ENCODE measurements at regions not wholly inside any gene's neighbourhood (a gene's known extent, or its start where the extent isn't known, plus 50 kb on each side); places are given as distances from the start of the nearest gene placed in this dataset.

DNA sequence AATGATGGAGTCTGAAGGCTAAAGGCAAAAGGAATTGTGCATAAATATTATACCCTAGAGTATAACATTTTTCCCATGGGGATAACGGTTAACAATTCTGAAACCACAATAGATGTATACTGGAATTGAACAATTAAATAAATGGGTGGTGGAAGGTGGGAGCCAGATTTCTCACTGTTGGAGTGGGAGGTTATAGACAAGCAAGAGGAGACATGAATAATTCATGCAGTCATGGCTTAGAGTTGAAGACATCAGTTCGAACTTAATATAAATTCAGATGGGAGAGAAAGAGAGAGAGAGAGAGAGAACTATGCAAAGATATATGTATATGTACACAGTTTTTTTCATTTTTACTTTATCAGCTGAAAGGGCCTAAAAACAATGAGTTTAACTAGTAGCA lies 523.9 kb downstream of the FOXG1 start:
- TF ChIP-seq EP300 (IDR thresholded peaks at IDR 0.05) (no peak), POLR2A (IDR thresholded peaks at IDR 0.05; ENCODE audit: low read length) (no peak), REST (IDR thresholded peaks at IDR 0.05) (no peak), HMGXB4 (CRISPR knock-in tag; IDR thresholded peaks at IDR 0.05; ENCODE audit: borderline replicate concordance) (no peak), NR3C1 (IDR thresholded peaks at IDR 0.05) (no peak), USF2 (IDR thresholded peaks at IDR 0.05) (no peak)
- TF ChIP-seq, protein P1, sequence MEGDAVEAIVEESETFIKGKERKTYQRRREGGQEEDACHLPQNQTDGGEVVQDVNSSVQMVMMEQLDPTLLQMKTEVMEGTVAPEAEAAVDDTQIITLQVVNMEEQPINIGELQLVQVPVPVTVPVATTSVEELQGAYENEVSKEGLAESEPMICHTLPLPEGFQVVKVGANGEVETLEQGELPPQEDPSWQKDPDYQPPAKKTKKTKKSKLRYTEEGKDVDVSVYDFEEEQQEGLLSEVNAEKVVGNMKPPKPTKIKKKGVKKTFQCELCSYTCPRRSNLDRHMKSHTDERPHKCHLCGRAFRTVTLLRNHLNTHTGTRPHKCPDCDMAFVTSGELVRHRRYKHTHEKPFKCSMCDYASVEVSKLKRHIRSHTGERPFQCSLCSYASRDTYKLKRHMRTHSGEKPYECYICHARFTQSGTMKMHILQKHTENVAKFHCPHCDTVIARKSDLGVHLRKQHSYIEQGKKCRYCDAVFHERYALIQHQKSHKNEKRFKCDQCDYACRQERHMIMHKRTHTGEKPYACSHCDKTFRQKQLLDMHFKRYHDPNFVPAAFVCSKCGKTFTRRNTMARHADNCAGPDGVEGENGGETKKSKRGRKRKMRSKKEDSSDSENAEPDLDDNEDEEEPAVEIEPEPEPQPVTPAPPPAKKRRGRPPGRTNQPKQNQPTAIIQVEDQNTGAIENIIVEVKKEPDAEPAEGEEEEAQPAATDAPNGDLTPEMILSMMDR (IDR thresholded peaks at IDR 0.05): no peak

All from A549 (cell line).